Mesothelial cell of epicardium (in vitro differentiated cells): ENCODE measurements at regions not wholly inside any gene's neighbourhood (a gene's known extent, or its start where the extent isn't known, plus 50 kb on each side); places are given as distances from the start of the nearest gene placed in this dataset.

Source experiments
- DNase-seq, 2 experiments: peaks; one replicate each; pipeline ENCODE4 v3.0.0; 2021; ENCODE audit warnings: low spot score in 2 of 2; ENCODE audit not compliant: unreplicated experiment in 2 of 2
- H3K27ac Mint-ChIP-seq: 2 replicates; pipeline ENCODE4 v1.8.0; 2021; ENCODE audit warnings: mixed read lengths
- H3K27me3 Mint-ChIP-seq: 2 replicates; pipeline ENCODE4 v1.8.0; 2021; ENCODE audit warnings: low read depth, mixed read lengths
- H3K36me3 Mint-ChIP-seq: 2 replicates; pipeline ENCODE4 v1.8.0; 2021; ENCODE audit warnings: mixed read lengths
- H3K4me1 Mint-ChIP-seq: 2 replicates; pipeline ENCODE4 v1.8.0; 2021; ENCODE audit warnings: mixed read lengths
- H3K4me3 Mint-ChIP-seq: 2 replicates; pipeline ENCODE4 v1.8.0; 2021; ENCODE audit warnings: mild to moderate bottlenecking, moderate library complexity, mixed read lengths
- H3K9me3 Mint-ChIP-seq: 2 replicates; pipeline ENCODE4 v1.8.0; 2021; ENCODE audit warnings: mixed read lengths
- TF ChIP-seq, protein P1 (sequence below): fragments of 200-600 bp; sonication (generic); IDR thresholded peaks from one replicate; pipeline ENCODE4 v1.5.0; 2021; ENCODE audit warnings: antibody characterized with exemption; ENCODE audit not compliant: unreplicated experiment

DNA sequence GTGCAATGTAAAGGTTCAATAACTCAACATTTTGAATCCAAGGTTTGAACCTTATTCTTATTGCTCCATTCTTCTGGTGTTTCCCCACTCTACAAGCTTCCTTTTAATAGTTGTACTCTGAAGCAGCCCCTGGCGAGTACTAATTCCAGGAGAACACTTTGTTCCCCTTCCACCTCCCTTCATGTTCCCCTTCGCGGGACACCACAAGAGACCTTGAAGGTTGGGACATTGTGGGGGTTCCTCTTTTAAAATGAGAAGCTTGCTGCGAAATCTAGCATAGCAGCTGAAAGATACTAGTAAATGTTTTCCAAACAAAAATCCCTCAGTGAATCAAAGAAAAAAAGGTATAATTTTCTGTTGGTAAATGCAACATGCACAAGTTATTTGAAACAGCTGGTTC lies 626.3 kb upstream of the LRRC4C start:
- no peaks in the 10 kb centered on the region for H3K36me3 Mint-ChIP-seq
- DNase-seq = no peak
- no peak overlapping the region for H3K27ac Mint-ChIP-seq
- H3K9me3 Mint-ChIP-seq = no peaks in the 10 kb centered on the region
- no peak overlapping the region for H3K4me3 Mint-ChIP-seq
- no peaks in the 10 kb centered on the region for H3K4me1 Mint-ChIP-seq
- no peaks in the 10 kb centered on the region for H3K27me3 Mint-ChIP-seq
- TF ChIP-seq, protein P1, sequence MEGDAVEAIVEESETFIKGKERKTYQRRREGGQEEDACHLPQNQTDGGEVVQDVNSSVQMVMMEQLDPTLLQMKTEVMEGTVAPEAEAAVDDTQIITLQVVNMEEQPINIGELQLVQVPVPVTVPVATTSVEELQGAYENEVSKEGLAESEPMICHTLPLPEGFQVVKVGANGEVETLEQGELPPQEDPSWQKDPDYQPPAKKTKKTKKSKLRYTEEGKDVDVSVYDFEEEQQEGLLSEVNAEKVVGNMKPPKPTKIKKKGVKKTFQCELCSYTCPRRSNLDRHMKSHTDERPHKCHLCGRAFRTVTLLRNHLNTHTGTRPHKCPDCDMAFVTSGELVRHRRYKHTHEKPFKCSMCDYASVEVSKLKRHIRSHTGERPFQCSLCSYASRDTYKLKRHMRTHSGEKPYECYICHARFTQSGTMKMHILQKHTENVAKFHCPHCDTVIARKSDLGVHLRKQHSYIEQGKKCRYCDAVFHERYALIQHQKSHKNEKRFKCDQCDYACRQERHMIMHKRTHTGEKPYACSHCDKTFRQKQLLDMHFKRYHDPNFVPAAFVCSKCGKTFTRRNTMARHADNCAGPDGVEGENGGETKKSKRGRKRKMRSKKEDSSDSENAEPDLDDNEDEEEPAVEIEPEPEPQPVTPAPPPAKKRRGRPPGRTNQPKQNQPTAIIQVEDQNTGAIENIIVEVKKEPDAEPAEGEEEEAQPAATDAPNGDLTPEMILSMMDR = no peak

GRCh38 chr11:42093541-42093940 lies 634.1 kb upstream of the LRRC4C start:
- no peak for DNase-seq
- no peaks in the 10 kb centered on the region for H3K4me1 Mint-ChIP-seq
- H3K27ac Mint-ChIP-seq = no peak overlapping the region
- no peak overlapping the region for H3K4me3 Mint-ChIP-seq
- no peaks in the 10 kb centered on the region for H3K27me3 Mint-ChIP-seq
- TF ChIP-seq, protein P1 = no peak
- H3K9me3 Mint-ChIP-seq = peaks cover 15% of the 10 kb centered on the region
- H3K36me3 Mint-ChIP-seq = no peaks in the 10 kb centered on the region

GRCh38 chr11:42098075-42098474 lies 638.6 kb upstream of the LRRC4C start:
- Mint-ChIP-seq H3K4me3 (no peak overlapping the region), H3K4me1 (no peaks in the 10 kb centered on the region), H3K27me3 (no peaks in the 10 kb centered on the region), H3K27ac (no peak overlapping the region), H3K36me3 (no peaks in the 10 kb centered on the region), H3K9me3 (peaks cover 15% of the 10 kb centered on the region)
- TF ChIP-seq, protein P1 = no peak
- DNase-seq = no peak

DNA sequence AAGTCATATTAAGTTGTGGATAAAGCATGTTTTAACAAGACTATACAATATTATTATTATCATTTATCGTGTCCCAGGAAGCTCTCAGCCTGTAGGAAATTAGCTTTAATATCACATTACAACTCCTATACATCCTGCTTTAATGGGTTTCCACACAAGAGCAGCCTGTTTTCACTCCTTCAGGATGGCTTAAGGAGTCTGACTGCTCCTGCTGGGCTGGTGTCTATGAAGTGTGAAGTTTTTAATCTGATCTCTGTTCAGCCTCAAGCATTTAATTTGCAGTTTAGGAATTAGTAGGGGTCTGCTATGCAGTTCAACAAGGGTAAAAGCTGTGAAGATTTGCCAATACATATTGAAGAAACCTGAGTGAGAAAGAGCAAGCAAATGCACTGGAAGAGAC lies 653.4 kb upstream of the LRRC4C start:
- no peaks in the 10 kb centered on the region for H3K4me1 Mint-ChIP-seq
- no peak overlapping the region for H3K4me3 Mint-ChIP-seq
- TF ChIP-seq, protein P1 = no peak
- peaks cover under 1% of the 10 kb centered on the region for H3K27me3 Mint-ChIP-seq
- no peaks in the 10 kb centered on the region for H3K9me3 Mint-ChIP-seq
- no peaks in the 10 kb centered on the region for H3K36me3 Mint-ChIP-seq
- no peak for DNase-seq
- no peak overlapping the region for H3K27ac Mint-ChIP-seq

DNA sequence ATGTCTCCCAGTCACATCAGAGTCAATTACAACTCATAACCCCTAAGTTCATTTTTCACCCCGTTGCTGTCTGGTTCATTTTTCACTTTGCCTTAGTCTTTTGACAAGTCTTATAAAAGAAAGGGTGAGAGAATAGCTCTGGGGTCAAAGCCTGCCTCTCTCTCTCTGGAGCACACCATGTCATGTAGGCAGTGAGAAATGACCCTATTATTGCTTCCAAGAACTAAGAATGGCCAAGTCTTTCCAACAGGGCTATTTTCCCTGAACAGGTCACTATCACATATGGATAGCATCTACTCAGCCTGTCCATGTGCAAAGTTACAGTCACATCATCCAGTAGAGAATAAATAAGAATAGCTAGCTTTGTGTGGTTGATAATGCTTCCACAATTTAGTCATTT lies 655.5 kb upstream of the LRRC4C start:
- H3K4me1 Mint-ChIP-seq = no peaks in the 10 kb centered on the region
- H3K27me3 Mint-ChIP-seq = peaks cover 5% of the 10 kb centered on the region
- H3K36me3 Mint-ChIP-seq = no peaks in the 10 kb centered on the region
- no peak overlapping the region for H3K4me3 Mint-ChIP-seq
- DNase-seq = no peak
- no peaks in the 10 kb centered on the region for H3K9me3 Mint-ChIP-seq
- TF ChIP-seq, protein P1 = no peak
- no peak overlapping the region for H3K27ac Mint-ChIP-seq

DNA sequence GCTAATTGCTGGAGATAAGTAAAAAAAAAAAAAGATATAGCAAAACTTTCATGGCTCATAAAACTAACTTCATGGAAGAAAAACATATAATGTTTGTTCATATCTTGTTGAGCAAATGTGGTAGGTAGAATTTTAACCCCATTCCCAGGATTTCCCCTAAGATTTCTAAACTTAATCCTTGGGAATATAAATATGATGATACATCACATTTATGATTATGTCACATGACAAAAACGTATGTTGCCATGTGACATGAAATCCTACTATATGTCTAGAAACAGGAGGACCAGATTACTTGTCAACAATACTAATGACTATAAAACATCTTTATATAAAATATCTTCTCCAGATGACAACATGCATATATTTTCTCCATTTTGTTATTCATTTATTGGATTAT lies 679.0 kb upstream of the LRRC4C start:
- no peak overlapping the region for H3K4me3 Mint-ChIP-seq
- H3K4me1 Mint-ChIP-seq = no peaks in the 10 kb centered on the region
- peaks cover 15% of the 10 kb centered on the region for H3K9me3 Mint-ChIP-seq
- no peaks in the 10 kb centered on the region for H3K27me3 Mint-ChIP-seq
- TF ChIP-seq, protein P1 = no peak
- H3K27ac Mint-ChIP-seq = no peak overlapping the region
- H3K36me3 Mint-ChIP-seq = no peaks in the 10 kb centered on the region
- no peak for DNase-seq
